SKM-1 treated with dmso at 0.1 percent for 144 hours (cell line): ENCODE measurements at regions not wholly inside any gene's neighbourhood (a gene's known extent, or its start where the extent isn't known, plus 50 kb on each side); places are given as distances from the start of the nearest gene placed in this dataset.
"Not testable (repeated sequence)": the region's sequence is repeated elsewhere in the genome, so short reads cannot be mapped to it uniquely, and the experiment has no call there.

Experiments
- DNase-seq: peaks from one replicate; lab custom pipeline; 2025; ENCODE audit not compliant: unreplicated experiment; lab: John Stamatoyannopoulos, UW

GRCh38 chr12:131213896-131214442 is 260.3 kb downstream of the ADGRD1 start:
- no peak for DNase-seq

DNA sequence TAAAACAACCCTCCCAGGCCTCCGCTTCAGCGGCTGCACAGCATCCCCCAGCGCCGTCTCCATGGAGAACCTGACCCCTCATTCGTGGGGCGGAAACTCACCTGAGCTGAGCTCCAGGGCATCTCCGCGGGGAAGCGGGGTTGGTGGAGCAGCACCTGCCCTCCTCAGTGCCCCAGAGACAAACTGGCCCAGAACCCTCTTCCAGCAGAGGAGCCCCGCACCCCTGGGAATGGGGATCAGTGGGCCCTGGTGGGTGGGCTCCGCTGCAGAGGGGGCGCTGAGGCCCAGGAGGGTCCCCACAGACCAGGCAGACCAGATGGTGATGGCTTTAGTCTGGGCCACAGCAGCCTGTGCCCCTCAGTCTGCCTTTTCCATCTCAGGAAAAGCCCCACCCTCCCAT is 261.2 kb downstream of the ADGRD1 start:
- DNase-seq = not testable (repeated sequence)

GRCh38 chr12:131216587-131216986 is 262.9 kb downstream of the ADGRD1 start:
- not testable (repeated sequence) for DNase-seq

DNA sequence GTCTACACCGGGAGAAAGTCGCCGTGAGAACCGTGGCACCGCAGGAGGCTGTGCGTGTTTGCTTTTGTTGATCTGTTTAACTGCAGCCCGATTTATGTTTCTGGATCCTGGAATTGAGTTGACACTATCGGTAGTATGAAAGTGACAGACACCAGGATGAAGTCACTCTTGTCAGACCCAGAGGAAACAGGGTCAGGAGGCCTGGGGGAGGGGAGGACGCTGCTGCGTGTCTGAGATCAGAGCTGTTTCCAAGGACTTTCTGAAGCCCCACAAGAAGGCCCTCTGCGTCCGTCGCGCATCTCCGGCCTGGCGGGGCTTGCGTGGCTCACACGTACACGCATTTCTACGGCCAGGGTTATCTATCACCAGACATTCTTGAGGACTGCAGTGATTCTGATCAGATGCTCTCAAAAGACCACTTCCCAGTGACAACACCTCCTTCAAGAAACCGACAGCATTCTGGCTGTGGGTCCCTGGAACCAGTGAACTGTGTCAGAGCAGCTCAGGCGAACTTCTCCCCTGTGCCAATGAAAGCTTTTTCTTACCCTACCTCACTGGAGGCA is 263.4 kb downstream of the ADGRD1 start:
- DNase-seq = no peak

DNA sequence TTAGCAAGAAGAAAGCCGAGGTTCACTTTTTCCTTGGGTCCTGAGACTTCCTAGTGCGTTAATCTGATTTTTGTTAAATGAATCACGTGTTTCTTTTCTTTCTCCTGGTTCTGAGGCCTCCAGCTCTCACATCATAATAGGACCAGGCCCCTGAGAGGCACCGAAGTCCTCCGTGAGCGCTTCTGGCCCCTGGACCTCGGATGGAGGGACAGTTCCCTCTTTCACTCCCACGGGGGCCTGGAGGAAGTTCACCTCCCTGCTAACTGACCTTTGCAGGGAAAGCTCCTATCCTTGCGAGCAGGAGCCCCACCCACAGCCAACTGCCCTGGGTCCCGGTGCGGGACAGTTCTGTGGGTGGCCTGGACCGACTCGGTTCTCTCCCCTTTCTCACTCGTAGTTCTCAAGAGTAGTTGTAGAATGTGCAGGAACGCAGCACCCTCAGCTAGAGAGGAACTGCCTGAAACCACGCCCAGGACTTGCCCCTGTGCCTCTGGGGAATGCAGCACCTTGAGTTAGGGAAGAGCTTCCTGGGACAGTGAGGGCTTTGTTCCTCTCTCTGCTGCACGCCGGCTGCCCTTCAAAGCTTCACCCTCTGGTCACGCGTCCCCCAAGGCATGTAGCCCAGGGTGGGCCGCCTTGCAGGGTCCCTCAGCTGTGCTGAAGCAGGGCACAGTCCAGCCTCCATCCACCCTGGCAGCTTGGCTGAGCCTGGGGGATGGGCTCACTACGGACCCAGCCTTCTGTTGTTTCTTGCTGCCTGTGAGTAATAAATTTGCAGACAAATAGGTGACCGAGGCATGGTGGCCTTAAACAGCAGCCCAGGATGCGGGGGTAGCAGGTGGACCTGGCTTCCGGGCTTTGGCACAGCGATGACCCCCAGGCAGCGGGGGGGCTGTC is 264.6 kb downstream of the ADGRD1 start:
- peak; percentile 14 for DNase-seq

- no peak for DNase-seq
Observed at GRCh38 chr12:131218923-131219669, 265.4 kb downstream of the ADGRD1 start.

DNA sequence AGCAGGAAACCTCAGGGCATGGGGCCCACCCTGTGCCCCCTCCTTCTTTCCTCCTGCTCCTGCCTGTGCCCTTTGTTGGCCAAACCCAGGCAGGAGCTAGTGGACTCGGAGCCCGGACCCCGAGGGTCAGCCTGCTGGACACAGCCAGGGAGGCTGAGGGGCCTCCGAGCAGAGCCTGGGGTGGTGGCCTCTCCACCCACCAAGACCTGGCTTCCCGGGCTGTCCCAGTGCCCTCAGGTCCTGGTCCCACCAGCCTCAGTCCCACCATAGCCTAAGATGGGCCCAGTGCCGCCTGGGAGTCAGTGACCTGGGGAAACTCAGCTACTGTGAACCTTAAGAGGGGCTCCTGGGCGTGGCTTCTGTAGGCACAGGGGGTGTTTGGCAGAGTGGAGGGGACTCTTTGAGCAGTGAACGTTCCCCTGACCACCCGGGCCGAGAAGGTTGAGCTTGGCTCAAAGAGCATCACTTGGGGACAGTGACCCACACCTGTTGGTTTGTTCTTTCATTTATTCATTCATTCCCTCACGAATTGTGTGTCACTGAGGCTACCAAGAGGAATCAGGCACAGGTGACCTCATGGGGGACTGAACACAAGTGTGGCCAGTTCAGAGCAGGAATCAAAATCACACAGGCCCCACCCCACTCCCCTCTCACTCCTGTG is 266.1 kb downstream of the ADGRD1 start:
- DNase-seq = no peak

DNA sequence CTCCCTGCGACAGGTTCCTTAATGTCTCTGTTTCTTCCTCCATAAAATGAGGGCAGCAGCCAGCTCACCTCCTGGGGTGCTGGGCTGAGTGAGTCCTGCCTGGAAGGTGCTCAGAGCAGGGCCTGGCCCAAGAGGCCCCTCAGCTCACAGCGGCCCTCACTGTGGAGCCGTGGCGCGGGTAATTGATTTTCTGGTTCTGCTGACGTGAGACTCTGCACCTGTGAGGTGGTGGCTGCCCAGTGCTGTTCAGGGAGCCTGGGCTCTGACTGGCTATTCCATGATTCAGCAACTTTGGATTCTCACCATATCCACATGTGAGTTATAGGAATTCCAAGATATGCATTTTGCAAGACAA is 266.6 kb downstream of the ADGRD1 start:
- no peak for DNase-seq

DNA sequence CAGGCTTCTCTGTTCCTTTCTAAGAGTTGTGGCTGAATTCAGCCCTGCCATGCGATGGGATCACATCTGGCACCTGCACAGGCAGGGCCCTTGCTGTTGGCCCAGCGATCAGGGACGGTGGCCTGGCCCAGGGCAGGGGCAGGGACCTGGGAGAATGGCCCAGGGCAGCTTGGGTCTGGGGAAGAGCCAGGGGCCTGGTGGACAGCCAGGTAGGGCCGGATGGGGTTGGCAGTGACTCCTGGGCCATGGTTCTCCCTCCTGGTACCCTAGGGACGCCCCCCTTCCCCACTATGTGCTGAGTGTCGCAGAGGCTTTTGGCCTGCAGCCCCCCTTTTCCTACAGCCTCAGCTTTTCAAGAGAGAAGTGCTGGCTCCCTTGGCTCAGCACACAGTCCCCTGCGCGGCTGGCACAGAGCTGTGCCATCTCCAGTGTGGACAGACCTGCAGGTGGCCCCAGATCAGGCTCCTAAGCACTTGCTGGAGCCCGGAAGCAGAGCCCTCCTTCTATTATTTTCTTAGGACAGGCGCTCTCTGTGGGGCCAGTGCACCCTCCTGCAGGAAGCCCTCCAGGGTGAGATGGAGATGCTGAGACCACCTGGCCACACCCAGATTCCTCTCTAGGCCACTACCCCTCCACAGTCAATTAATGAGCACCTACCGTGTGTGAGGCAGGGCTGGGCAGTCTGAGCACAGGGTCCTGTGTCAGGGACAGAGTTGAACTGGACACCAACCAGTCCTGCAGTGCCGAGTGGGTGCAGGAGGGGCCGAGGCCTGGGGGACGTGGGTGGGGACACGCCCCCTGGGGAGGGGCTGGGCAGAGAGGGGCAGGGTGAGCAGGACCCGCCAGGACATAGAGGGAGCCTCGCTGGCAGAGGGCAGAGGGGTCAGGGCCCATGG is 267.6 kb downstream of the ADGRD1 start:
- DNase-seq = no peak

DNA sequence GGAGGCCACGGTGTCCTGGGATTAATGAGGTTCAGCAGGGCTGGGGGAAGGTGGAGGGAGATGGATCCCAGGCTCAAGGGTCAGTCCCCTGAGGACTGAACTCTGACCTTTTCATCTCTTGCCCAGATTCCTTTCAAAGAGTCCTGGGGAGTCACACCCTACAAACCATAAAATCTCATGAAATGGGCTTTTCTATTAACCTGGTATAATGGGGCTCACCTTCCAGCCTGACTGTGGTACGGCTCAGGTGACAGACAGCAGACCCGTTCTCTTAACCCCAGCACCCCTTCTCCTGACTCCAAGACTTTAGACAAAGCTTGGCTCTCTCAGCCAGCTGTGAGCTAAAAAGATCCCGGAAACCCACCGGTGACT is 268.2 kb downstream of the ADGRD1 start:
- DNase-seq = no peak

- no peak for DNase-seq
Observed at GRCh38 chr12:131222329-131223139, 268.8 kb downstream of the ADGRD1 start.

GRCh38 chr12:131223171-131223761 is 269.6 kb downstream of the ADGRD1 start:
- DNase-seq = no peak

DNA sequence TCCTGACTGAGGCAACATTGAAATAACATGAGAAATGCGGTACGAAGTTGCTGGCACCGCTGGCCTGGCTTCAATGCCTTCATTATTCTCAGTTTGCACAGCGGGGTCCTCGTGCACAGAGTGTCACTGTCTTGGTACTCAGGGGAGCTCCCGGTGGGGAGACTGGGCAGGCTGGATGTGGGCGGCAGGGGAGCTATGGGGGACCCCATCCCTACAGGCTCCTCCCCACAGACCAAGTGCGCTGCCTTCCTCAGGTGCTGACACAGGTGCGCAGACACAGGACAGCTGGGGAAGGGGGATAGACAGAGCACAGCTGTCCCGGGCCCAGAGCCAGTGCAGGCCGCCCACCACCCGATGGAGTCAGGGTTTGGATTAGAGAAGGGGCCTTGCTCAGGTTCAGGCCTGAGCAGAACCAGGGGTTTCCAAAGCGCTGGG is 270.1 kb downstream of the ADGRD1 start:
- no peak for DNase-seq

DNA sequence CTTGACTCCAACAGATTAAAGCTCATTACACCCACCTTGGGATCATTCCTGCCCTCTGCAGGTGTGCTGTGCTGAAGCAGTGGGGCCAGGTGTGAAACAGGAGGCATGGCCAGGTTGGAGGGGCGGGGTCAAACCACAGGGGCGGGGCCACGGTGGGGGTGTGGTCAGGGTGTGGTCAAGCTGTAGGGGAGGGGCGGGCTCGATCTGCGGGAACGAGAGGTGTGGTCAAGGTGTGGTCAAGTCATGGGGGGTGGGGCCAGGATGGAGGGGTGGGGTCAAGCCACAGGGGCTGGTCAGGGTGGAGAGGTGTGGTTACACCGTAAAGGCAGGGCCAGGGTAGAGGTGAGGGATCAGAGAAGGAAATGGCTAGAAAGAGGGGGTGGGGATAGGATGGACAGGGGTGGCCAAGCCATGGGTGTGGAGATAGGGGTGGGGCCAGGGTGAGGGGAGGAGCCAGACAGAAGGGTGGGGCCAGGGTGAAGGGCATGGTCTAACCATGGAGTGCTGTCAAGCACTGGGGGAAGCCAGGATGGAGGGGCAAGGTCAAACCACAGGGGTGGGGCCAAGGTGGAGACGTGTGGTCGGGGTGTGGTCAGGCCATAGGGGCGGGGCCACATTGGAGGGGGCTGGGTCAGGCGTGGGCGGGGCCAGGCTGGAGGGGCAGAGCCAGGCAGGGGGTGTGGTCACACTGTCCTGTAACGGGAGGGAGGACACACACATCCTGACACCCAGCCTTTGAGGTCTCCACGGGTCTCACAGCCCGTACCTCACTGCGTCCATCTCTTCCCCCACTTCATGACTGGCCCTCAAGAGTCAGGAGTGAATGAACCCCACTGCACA is 270.7 kb downstream of the ADGRD1 start:
- DNase-seq = not testable (repeated sequence)

DNA sequence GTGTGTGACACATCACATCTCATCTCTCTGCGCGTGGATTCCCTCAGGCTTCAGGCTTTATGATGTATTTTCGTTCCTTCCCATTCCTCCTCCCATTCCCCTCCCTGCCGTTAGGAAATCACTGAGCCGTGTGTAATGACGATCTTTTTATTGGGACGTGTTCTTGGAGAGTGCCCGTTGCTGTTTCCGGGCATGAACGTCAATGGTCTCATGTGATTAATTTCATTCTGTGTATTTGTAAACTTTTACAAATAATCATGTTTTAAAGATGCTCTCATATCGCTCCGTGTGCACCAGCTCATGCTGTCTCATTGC is 271.3 kb downstream of the ADGRD1 start:
- DNase-seq = not testable (repeated sequence)

GRCh38 chr12:131226345-131227265 is 272.9 kb downstream of the ADGRD1 start:
- DNase-seq = no peak

GRCh38 chr12:131227641-131228040 is 273.9 kb downstream of the ADGRD1 start:
- DNase-seq = not testable (repeated sequence)
